ENCODE measurements at regions not wholly inside any gene's neighbourhood (a gene's known extent, or its start where the extent isn't known, plus 50 kb on each side); places are given as distances from the start of the nearest gene placed in this dataset.
"Not testable (repeated sequence)": the region's sequence is repeated elsewhere in the genome, so short reads cannot be mapped to it uniquely, and the experiment has no call there.

DNA sequence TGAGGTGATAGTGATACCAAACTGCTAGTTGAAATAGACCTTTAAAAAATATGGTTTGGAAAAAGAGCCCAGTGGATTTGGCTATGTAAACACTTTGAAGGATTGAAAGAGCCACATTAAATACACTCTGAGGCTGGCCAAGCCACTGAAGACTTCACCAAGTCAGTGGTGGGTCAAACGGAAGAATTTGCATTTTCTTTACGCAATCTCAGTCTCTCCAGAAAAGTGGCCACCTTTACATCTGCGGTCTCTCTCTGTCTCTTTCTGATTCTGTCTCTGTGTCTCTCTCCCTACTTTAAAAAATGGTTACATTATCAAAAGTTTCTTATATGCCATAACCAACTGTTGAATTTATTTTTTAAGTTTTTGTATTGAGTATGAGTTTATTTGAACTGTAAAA is 651.2 kb upstream of the PITX2 start:
- H3K9me3 Mint-ChIP-seq, result no peaks in the 10 kb centered on the region
- ATAC-seq (replicated peaks), result no peak

DNA sequence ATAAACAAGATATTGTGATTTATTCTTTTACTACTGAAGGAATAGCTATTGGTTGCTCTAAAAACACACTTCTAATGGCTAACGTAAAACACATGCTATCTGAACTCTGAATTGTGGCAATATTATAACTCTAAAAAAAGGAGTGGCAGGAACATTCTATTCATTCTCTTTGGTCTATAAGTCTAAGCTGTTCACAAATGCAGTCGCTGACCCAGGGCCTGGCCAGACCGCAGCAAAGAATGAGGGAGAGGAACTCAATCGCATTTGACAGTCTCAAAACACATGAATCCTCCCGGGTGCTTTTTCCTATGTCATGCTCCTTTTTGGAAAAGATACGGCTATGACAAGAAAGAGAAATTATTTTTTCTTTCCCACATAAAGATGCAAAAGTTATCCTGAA is 651.6 kb upstream of the PITX2 start:
- Mint-ChIP-seq H3K36me3 (no peaks in the 10 kb centered on the region), H3K27me3 (peaks cover 0 to 7% of the 10 kb centered on the region in 2 donors), H3K4me1 (no peaks in the 10 kb centered on the region), H3K9me3 (no peaks in the 10 kb centered on the region), H3K4me3 (no peak overlapping the region), H3K27ac (no peak overlapping the region)
- DNase-seq (no peak), ATAC-seq (replicated peaks) (no peak)

More for the DNA sequence above, 651.2 kb upstream of the PITX2 start:
- H3K36me3 Mint-ChIP-seq, result no peaks in the 10 kb centered on the region
- no peak for DNase-seq
- no peak overlapping the region for H3K27ac Mint-ChIP-seq
- peaks cover 0 to 7% of the 10 kb centered on the region in 2 donors for H3K27me3 Mint-ChIP-seq
- H3K4me3 Mint-ChIP-seq, result no peak overlapping the region
- no peaks in the 10 kb centered on the region for H3K4me1 Mint-ChIP-seq

DNA sequence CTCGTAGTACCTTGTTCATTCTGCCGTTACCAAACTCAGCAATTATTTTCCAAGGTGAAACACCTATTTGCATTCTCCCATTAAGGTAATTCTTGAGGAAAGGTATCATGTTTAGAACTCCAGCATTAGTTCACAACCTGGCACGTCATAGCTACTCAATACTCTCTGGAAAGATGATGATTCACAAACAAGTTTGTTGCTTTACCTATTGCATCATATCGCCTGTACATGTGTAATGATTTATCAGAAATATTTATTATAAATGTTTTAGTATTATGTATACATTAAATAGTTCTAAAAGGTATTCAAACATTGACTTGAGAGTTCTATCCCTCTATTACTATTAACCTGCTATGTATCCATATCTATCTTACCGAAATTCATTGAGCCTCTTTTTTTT is 658.3 kb upstream of the PITX2 start:
- Mint-ChIP-seq H3K27me3 (peaks cover 0 to 9% of the 10 kb centered on the region in 2 donors), H3K27ac (no peak overlapping the region), H3K36me3 (no peaks in the 10 kb centered on the region), H3K4me1 (no peaks in the 10 kb centered on the region), H3K9me3 (no peaks in the 10 kb centered on the region), H3K4me3 (no peak overlapping the region)
- no peak for ATAC-seq (replicated peaks)
- no peak for DNase-seq

DNA sequence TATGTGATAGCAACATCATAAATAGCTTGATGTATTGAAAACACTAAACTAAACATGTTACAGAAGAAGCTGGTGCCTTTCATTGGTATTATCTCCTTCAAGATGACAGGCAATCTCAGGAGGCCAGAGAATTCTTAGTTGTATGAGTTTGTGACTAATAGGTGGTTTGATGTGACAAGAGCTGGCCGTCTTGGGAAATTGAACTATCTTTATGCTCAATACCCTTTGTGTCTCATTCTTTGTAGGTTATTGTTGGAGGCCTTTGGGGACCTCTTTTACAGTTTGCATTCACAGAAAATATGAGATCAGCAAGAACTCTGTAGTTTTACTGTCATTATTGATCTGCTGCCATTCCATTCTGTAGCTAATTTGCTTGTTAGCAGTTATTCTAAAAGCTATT is 659.2 kb upstream of the PITX2 start:
- Mint-ChIP-seq H3K4me3 (no peak overlapping the region), H3K9me3 (no peaks in the 10 kb centered on the region), H3K4me1 (no peaks in the 10 kb centered on the region), H3K27ac (no peak overlapping the region), H3K27me3 (peaks cover 0 to 9% of the 10 kb centered on the region in 2 donors), H3K36me3 (no peaks in the 10 kb centered on the region)
- DNase-seq (no peak), ATAC-seq (replicated peaks) (no peak)

DNA sequence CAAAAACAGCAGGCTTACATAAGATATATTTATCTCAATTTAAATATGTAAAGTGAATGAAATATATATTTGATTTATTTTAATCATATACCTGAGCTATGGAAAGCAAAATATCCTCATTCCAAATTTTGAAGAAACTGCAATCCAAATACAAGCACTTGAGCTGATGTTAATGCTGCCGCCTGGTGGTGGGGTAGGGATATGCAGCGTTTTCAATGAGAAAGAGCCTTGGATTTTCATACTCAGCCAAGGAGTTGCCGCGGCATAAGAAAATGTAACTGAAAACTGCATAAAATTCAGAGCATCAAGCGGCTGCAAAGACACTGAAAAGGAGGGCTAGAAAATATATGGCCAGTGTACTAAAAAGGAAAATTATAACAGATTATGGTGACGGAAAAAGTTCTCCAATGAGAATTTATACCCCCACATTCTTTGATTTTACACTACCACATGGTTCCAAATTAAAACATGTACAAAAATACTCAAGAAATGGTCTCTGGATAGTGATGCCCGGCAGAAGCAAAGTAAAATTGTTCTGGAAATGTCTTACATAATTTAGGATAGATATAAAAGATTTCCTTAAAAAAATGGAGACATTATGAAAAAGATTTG is 660.3 kb upstream of the PITX2 start:
- Mint-ChIP-seq H3K9me3 (no peaks in the 10 kb centered on the region), H3K27ac (no peak overlapping the region), H3K4me3 (no peak overlapping the region), H3K4me1 (no peaks in the 10 kb centered on the region), H3K27me3 (peaks cover 0 to 9% of the 10 kb centered on the region in 2 donors), H3K36me3 (no peaks in the 10 kb centered on the region)
- no peak for DNase-seq
- ATAC-seq (replicated peaks), result no peak

DNA sequence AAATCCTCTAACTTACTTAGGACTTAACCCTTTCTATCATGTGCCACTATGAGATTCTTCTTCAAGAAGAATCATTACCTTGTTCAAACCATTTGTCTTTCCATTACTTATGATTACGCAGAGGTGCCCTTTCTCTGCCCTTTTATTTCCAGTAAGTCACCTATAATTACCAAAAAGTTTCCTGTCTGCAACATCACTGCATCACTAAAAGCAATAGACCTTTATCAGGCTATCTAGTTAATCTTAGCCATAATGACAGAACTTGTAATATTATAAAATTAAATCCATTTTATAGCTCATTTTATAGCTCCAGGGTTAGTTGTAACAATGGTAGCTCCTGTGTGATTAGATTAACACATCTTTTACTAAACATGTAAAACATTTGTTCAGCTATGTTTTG is 673.6 kb upstream of the PITX2 start:
- H3K27me3 Mint-ChIP-seq, result no peaks in the 10 kb centered on the region
- no peak for ATAC-seq (replicated peaks)

DNA sequence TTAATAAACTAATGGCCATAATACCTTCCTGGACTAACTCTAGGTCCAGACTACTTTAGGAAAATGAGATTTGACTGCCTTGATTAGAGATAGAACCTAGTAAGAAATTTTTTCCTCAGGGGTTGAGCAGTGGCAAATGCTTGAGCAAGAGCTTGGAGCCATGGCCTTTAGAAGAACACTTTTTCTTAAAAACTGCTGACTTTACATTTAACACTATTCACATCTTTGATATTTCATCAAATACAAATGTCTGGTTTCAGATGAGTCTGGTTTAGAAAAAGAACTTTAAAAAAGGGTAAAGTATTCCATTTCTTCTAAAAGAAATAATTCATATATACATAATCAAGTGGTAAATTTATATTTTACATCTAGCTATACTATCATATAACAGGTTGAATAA is 680.9 kb upstream of the PITX2 start:
- DNase-seq (no peak), ATAC-seq (replicated peaks) (no peak)
- no peaks in the 10 kb centered on the region for H3K36me3 Mint-ChIP-seq
- no peaks in the 10 kb centered on the region for H3K27me3 Mint-ChIP-seq
- peaks cover 0 to 10% of the 10 kb centered on the region in 2 donors for H3K9me3 Mint-ChIP-seq
- no peak overlapping the region for H3K4me3 Mint-ChIP-seq
- no peak overlapping the region for H3K27ac Mint-ChIP-seq
- H3K4me1 Mint-ChIP-seq, result no peaks in the 10 kb centered on the region

More for the DNA sequence above, 673.6 kb upstream of the PITX2 start:
- DNase-seq, result no peak
- Mint-ChIP-seq H3K9me3 (peaks cover 0 to 3% of the 10 kb centered on the region in 2 donors), H3K4me3 (no peak overlapping the region), H3K36me3 (no peaks in the 10 kb centered on the region), H3K4me1 (no peaks in the 10 kb centered on the region), H3K27ac (no peak overlapping the region)

DNA sequence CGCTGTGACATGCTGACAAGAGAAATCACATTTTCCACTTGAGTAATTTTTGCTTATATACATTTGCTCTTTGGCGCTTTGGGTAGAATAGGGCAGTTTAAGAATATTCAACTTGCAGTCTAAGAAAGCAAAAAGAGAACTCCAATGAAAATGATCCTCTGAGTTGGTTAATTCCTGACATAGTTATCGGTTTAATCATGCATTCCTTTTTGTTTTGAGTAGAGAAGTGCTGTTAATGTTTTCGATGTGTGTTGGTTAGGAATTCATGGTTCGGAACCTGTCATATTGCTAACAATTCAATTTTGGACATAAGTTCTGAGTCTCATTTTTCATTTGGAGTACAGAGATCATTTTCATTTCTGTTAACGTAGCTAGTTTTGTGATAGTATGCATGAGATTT is 700.6 kb upstream of the PITX2 start:
- Mint-ChIP-seq H3K36me3 (no peaks in the 10 kb centered on the region), H3K27me3 (no peaks in the 10 kb centered on the region), H3K4me1 (no peaks in the 10 kb centered on the region), H3K4me3 (no peak overlapping the region), H3K9me3 (peaks cover 0 to 2% of the 10 kb centered on the region in 2 donors), H3K27ac (no peak overlapping the region)
- no peak for DNase-seq
- no peak for ATAC-seq (replicated peaks)

DNA sequence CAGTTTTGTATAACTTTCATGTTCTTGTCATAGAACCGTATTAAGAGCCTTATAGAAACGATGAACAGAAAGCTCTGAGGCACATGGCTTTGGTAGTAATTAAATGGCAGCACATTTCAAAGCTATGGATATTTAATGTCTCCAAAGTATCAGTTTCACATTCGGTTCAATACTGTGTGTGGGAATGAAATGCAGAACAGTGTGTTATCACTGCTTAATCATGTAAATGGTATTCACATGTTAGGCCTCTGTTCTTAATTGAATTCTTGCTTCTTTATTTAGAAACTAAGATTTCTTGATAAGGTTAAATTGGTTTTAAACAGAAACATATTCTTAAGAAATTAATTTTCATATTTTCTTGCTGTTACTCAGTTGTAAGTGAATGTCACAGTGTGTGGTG is 701.0 kb upstream of the PITX2 start:
- H3K27ac Mint-ChIP-seq, result no peak overlapping the region
- no peak for ATAC-seq (replicated peaks)
- no peaks in the 10 kb centered on the region for H3K36me3 Mint-ChIP-seq
- no peaks in the 10 kb centered on the region for H3K4me1 Mint-ChIP-seq
- no peak for DNase-seq
- H3K27me3 Mint-ChIP-seq, result no peaks in the 10 kb centered on the region
- no peak overlapping the region for H3K4me3 Mint-ChIP-seq
- peaks cover 0 to 2% of the 10 kb centered on the region in 2 donors for H3K9me3 Mint-ChIP-seq

DNA sequence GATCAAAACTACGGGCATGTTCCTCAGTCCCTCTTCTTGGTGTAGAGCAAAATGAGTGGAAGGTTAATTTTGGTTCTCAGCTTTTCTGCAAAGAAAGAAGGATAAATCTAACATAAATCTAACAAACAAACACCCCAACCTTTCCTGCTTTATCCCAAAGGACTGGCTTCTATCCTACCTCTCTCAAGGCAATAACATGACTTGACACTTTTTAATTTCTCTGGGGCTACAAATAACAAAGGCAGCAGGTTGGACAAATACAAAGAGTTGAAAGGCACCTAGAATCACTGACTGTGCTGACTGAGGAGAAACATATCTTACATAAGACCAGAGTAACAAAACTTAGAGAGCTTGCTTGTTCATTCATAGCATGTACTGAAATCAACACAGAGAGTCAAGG is 703.6 kb upstream of the PITX2 start:
- Mint-ChIP-seq H3K9me3 (peaks cover 0 to 2% of the 10 kb centered on the region in 2 donors), H3K36me3 (no peaks in the 10 kb centered on the region)

DNA sequence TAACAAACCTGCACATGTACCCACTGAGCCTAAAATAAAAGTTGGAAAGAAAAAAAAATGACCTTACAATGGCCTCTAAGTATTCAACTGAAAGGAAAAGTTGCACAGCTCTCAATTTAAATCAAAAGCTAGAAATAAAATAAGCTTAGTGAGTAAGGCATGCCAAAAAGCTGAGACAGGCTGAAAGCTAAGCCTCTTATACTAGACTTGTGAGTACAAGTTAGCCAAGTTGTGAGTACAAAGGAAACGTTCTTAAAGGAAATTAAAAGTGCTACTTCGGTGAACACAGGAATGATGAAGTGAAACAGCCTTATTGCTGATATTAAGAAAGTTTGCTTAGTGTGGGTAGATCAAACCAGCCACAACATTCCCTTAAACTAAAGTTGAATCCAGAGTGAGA is 707.9 kb upstream of the PITX2 start:
- no peaks in the 10 kb centered on the region for H3K27me3 Mint-ChIP-seq
- no peaks in the 10 kb centered on the region for H3K9me3 Mint-ChIP-seq
- no peaks in the 10 kb centered on the region for H3K36me3 Mint-ChIP-seq
- no peak for ATAC-seq (replicated peaks)
- no peak overlapping the region for H3K27ac Mint-ChIP-seq
- no peaks in the 10 kb centered on the region for H3K4me1 Mint-ChIP-seq
- no peak for DNase-seq
- H3K4me3 Mint-ChIP-seq, result no peak overlapping the region

More for the DNA sequence above, 703.6 kb upstream of the PITX2 start:
- H3K27me3 Mint-ChIP-seq, result no peaks in the 10 kb centered on the region
- DNase-seq, result no peak
- no peak overlapping the region for H3K27ac Mint-ChIP-seq
- no peaks in the 10 kb centered on the region for H3K4me1 Mint-ChIP-seq
- H3K4me3 Mint-ChIP-seq, result no peak overlapping the region
- no peak for ATAC-seq (replicated peaks)

DNA sequence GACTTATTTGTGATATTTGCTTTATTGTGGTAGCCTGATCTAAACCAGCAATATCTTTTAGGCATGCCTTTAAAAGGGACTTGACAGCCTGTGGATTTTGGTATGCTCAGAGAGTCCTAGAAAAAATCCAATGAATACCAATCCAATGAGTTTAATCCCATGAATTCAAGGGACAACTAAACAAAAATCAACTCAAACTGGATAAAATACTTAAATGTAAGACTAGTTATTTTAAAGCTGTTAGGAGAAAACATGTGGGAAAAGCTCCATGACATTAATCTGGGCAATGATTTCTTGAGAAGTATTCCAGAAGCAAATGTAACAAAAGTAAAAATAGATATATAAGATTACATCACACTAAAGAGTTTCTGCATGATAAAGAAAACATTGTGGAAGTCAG is 711.5 kb upstream of the PITX2 start:
- Mint-ChIP-seq H3K4me3 (no peak overlapping the region), H3K27ac (no peak overlapping the region), H3K27me3 (no peaks in the 10 kb centered on the region), H3K9me3 (peaks cover 0 to 3% of the 10 kb centered on the region in 2 donors), H3K36me3 (no peaks in the 10 kb centered on the region), H3K4me1 (no peaks in the 10 kb centered on the region)
- ATAC-seq (replicated peaks) (no peak), DNase-seq (no peak)

DNA sequence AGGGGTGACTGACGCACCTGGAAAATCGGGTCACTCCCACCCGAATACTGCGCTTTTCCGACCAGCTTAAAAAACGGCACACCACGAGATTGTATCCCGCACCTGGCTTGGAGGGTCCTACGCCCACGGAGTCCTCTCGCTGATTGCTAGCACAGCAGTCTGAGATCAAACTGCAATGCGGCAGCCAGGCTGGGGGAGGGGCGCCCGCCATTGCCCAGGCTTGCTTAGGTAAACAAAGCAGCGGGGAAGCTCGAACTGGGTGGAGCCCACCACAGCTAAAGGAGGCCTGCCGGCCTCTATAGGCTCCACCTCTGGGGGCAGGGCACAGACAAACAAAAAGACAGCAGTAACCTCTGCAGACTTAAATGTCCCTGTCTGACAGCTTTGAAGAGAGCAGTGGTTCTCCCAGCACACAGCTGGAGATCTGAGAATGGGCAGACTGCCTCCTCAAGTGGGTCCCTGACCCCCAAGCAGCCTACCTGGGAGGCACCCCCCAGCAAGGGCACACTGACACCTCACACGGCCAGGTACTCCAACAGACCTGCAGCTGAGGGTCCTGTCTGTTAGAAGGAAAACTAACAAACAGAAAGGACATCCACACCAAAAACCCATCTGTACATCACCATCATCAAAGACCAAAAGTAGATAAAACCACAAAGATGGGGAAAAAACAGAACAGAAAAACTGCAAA is 714.5 kb upstream of the PITX2 start:
- not testable (repeated sequence) for H3K27me3 Mint-ChIP-seq; H3K36me3 Mint-ChIP-seq; H3K4me3 Mint-ChIP-seq; ATAC-seq (replicated peaks); H3K27ac Mint-ChIP-seq; H3K4me1 Mint-ChIP-seq; DNase-seq; H3K9me3 Mint-ChIP-seq

DNA sequence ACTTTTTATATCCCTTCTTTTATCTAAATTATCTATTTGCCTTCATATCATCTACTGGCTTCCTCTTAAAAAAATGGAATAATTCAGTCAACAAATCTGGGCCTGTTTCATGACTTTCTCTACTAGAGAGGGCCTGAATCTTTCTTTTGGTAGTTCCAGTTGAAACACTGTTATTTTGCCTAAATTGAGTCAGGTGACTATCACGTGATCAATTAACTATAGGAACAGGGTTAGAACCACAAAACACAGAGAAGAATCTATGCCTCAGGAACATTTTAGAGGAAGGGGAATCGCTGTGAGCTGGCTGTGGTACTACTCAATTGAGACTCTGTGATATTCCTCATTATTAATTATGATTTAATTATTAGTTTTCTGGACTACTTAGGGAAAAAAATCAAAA is 736.7 kb upstream of the PITX2 start:
- no peaks in the 10 kb centered on the region for H3K36me3 Mint-ChIP-seq
- H3K27ac Mint-ChIP-seq, result no peak overlapping the region
- H3K4me1 Mint-ChIP-seq, result no peaks in the 10 kb centered on the region
- DNase-seq, result no peak
- H3K9me3 Mint-ChIP-seq, result no peaks in the 10 kb centered on the region
- no peak overlapping the region for H3K4me3 Mint-ChIP-seq
- ATAC-seq (replicated peaks), result no peak
- no peaks in the 10 kb centered on the region for H3K27me3 Mint-ChIP-seq

DNA sequence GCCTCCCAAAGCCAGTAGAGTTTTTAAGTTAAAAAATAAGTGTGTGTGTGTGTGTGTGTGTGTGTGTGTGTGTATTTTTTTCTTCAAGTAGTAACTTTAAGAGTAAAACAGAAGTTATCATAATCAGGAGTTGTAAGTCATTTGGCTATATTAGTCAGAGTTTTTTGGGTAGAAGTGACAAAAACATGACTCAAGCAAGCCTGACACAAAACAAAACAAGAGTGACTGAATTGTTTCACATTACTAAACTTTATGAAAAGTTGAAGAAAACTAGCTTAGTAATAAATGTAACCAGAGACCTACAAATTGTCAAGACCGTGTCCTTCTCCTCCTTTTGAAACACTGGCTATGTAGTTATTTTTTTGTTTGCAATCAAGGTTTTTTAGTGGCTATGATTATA is 738.0 kb upstream of the PITX2 start:
- ATAC-seq (replicated peaks), result no peak
- no peak overlapping the region for H3K27ac Mint-ChIP-seq
- no peak overlapping the region for H3K4me3 Mint-ChIP-seq
- no peaks in the 10 kb centered on the region for H3K9me3 Mint-ChIP-seq
- H3K36me3 Mint-ChIP-seq, result no peaks in the 10 kb centered on the region
- H3K4me1 Mint-ChIP-seq, result no peaks in the 10 kb centered on the region
- DNase-seq, result no peak
- H3K27me3 Mint-ChIP-seq, result no peaks in the 10 kb centered on the region

Data from stimulated activated naive B cell treated with anti-CD40 and anti-IgM and Interleukin-4, amounts not matched to agents 10 μg/mL and 1 μg/mL and 100 μg/mL, for 72 hours (primary cell).